ENCODE measurements at regions not wholly inside any gene's neighbourhood (a gene's known extent, or its start where the extent isn't known, plus 50 kb on each side); places are given as distances from the start of the nearest gene placed in this dataset.

- DNase-seq = no peak
Measured at GRCh38 chr9:21672761-21673160, 129.7 kb upstream of the MTAP start.

GRCh38 chr9:21674894-21675293 lies 127.5 kb upstream of the MTAP start:
- no peak for DNase-seq

- no peak for DNase-seq
Measured at GRCh38 chr9:21677387-21677786, 125.0 kb upstream of the MTAP start.

GRCh38 chr9:21677834-21678233 lies 124.6 kb upstream of the MTAP start:
- DNase-seq = no peak

GRCh38 chr9:21679432-21679831 lies 123.0 kb upstream of the MTAP start:
- no peak for DNase-seq

GRCh38 chr9:21680590-21680989 lies 121.8 kb upstream of the MTAP start:
- DNase-seq = no peak

GRCh38 chr9:21681641-21682040 lies 120.8 kb upstream of the MTAP start:
- DNase-seq = no peak

- no peak for DNase-seq
Measured at GRCh38 chr9:21682381-21682780, 120.1 kb upstream of the MTAP start.

GRCh38 chr9:21682981-21683380 lies 119.5 kb upstream of the MTAP start:
- no peak for DNase-seq

GRCh38 chr9:21683484-21684175 lies 118.8 kb upstream of the MTAP start:
- no peak for DNase-seq

- no peak for DNase-seq
Measured at GRCh38 chr9:21684231-21684630, 118.2 kb upstream of the MTAP start.

- DNase-seq = no peak
Measured at GRCh38 chr9:21684831-21685362, 117.5 kb upstream of the MTAP start.

- no peak for DNase-seq
Measured at GRCh38 chr9:21685502-21685901, 116.9 kb upstream of the MTAP start.

GRCh38 chr9:21686738-21687137 lies 115.7 kb upstream of the MTAP start:
- DNase-seq = no peak

GRCh38 chr9:21687351-21687750 lies 115.1 kb upstream of the MTAP start:
- no peak for DNase-seq

GRCh38 chr9:21688108-21689102 lies 114.0 kb upstream of the MTAP start:
- DNase-seq = no peak

GRCh38 chr9:21689854-21690253 lies 112.6 kb upstream of the MTAP start:
- no peak for DNase-seq

- no peak for DNase-seq
Measured at GRCh38 chr9:21690561-21690960, 111.9 kb upstream of the MTAP start.

GRCh38 chr9:21692390-21692789 lies 110.0 kb upstream of the MTAP start:
- no peak for DNase-seq

- DNase-seq = no peak
Measured at GRCh38 chr9:21694424-21694823, 108.0 kb upstream of the MTAP start.

- DNase-seq = no peak
Measured at GRCh38 chr9:21695443-21695842, 107.0 kb upstream of the MTAP start.

GRCh38 chr9:21695874-21696341 lies 106.5 kb upstream of the MTAP start:
- no peak for DNase-seq

- no peak for DNase-seq
Measured at GRCh38 chr9:21696411-21696871, 106.0 kb upstream of the MTAP start.

- DNase-seq = no peak
Measured at GRCh38 chr9:21708260-21708711, 94.2 kb upstream of the MTAP start.
